ENCODE measurements at regions not wholly inside any gene's neighbourhood (a gene's known extent, or its start where the extent isn't known, plus 50 kb on each side); places are given as distances from the start of the nearest gene placed in this dataset.

GRCh38 chr10:29849886-29850285 is 209.5 kb downstream of the JCAD start:
- H3K27ac ChIP-seq = peak overlapping the region in 1 of 5 donors; percentile 52
- H3K4me1 ChIP-seq (replicated peaks in 1 of 2) = no peaks in the 10 kb centered on the region
- 55 to 68% (median 64%) methylated on average over 3 of the region's 3 CpGs for WGBS, 4 donors
- intact Hi-C loops (cut with DNase I) = loop anchor here (5.0 to 10.0 kb wide), 2 partner anchors 113 to 315 kb away; no protein-coding TSS in a partner anchor
- peak overlapping the region in 1 of 4 donors; percentile 2 for H3K4me3 ChIP-seq
- H3K36me3 ChIP-seq (replicated peaks in 1 of 2) = no peaks in the 10 kb centered on the region
- no peaks in the 10 kb centered on the region for H3K9me3 ChIP-seq (replicated peaks in 1 of 3)
- no peak for TF ChIP-seq CTCF (IDR thresholded peaks at IDR 0.05)
- no peak for TF ChIP-seq POLR2A (IDR thresholded peaks at IDR 0.05)
- no peak for DNase-seq
- H3K27me3 ChIP-seq = no peaks in the 10 kb centered on the region

GRCh38 chr10:29849126-29849833 is 210.1 kb downstream of the JCAD start:
- Histone ChIP-seq H3K9me3 (replicated peaks in 1 of 3) (no peaks in the 10 kb centered on the region), H3K4me1 (replicated peaks in 1 of 2) (no peaks in the 10 kb centered on the region), H3K4me3 (peak overlapping the region in 1 of 4 donors; percentile 2), H3K27me3 (no peaks in the 10 kb centered on the region), H3K27ac (peak overlapping the region in 2 of 5 donors; percentile 43 to 52), H3K36me3 (replicated peaks in 1 of 2) (no peaks in the 10 kb centered on the region)
- intact Hi-C loops (cut with DNase I) = loop anchor here in 1 of 2 donors (10.0 kb wide), 1 partner anchor 314 kb away; no protein-coding TSS in a partner anchor
- TF ChIP-seq CTCF (IDR thresholded peaks at IDR 0.05) = no peak
- no peak for TF ChIP-seq POLR2A (IDR thresholded peaks at IDR 0.05)
- DNase-seq = peak in 2 of 7 donors; percentile 15 to 56
- WGBS, 4 donors = 65 to 74% (median 67%) methylated on average over 9 of the region's 9 CpGs

- 87 to 95% (median 91%) methylated on average over 3 of the region's 3 CpGs for WGBS, 4 donors
- DNase-seq = no peak
- no peak overlapping the region for H3K4me3 ChIP-seq
- H3K4me1 ChIP-seq (replicated peaks in 1 of 2) = no peaks in the 10 kb centered on the region
- H3K27ac ChIP-seq = no peak overlapping the region
- TF ChIP-seq CTCF (IDR thresholded peaks at IDR 0.05) = no peak
- TF ChIP-seq POLR2A (IDR thresholded peaks at IDR 0.05) = no peak
- no peaks in the 10 kb centered on the region for H3K36me3 ChIP-seq (replicated peaks in 1 of 2)
- no peaks in the 10 kb centered on the region for H3K27me3 ChIP-seq
- H3K9me3 ChIP-seq (replicated peaks in 1 of 3) = no peaks in the 10 kb centered on the region
- intact Hi-C loops (cut with DNase I) = loop anchor here in 1 of 2 donors (10.0 kb wide), 1 partner anchor 312 kb away; no protein-coding TSS in a partner anchor
These were observed 212.1 kb upstream of the SVIL start for GRCh38 chr10:29846881-29847280.

DNA sequence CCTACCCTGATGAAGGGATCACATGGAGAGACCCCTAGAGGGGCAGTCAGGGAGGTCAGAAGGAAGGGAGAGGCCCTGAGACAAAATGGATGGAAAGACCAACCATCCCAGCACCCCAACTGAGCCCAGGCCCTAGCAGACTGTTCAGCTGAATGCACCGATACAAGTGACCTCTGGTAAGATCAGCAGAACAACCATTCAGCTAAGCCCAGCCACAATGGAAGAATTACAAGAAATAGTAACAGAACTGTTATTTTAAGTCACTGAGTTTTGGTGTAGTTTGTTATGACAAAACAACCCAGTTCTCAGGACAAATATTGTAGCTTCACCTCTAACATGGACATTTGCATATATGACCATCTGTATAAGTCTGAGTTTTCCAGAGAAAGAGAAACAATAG is 210.4 kb upstream of the SVIL start:
- Histone ChIP-seq H3K4me1 (replicated peaks in 1 of 2) (no peaks in the 10 kb centered on the region), H3K36me3 (replicated peaks in 1 of 2) (no peaks in the 10 kb centered on the region), H3K27me3 (no peaks in the 10 kb centered on the region), H3K9me3 (replicated peaks in 1 of 3) (no peaks in the 10 kb centered on the region), H3K4me3 (no peak overlapping the region), H3K27ac (no peak overlapping the region)
- 95 to 100% (median 100%) methylated on average over 1 of the region's 1 CpG for WGBS, 4 donors
- DNase-seq = no peak
- intact Hi-C loops (cut with DNase I) = loop anchor here in 1 of 2 donors (10.0 kb wide), 1 partner anchor 310 kb away; no protein-coding TSS in a partner anchor
- TF ChIP-seq CTCF (IDR thresholded peaks at IDR 0.05) = no peak
- no peak for TF ChIP-seq POLR2A (IDR thresholded peaks at IDR 0.05)

All from adrenal gland (tissue), 9 donors.